CD4-positive, alpha-beta T cell treated with Interleukin-15 for 4 hours (primary cell): ENCODE measurements at regions not wholly inside any gene's neighbourhood (a gene's known extent, or its start where the extent isn't known, plus 50 kb on each side); places are given as distances from the start of the nearest gene placed in this dataset.

Source experiments
- DNase-seq: peaks from one replicate; pipeline ENCODE4 v3.0.0-alpha.2; 2020; ENCODE audit warnings: low spot score

GRCh38 chr2:143916781-143917180, 603.1 kb downstream of the ZEB2 start:
- DNase-seq, result no peak

DNA sequence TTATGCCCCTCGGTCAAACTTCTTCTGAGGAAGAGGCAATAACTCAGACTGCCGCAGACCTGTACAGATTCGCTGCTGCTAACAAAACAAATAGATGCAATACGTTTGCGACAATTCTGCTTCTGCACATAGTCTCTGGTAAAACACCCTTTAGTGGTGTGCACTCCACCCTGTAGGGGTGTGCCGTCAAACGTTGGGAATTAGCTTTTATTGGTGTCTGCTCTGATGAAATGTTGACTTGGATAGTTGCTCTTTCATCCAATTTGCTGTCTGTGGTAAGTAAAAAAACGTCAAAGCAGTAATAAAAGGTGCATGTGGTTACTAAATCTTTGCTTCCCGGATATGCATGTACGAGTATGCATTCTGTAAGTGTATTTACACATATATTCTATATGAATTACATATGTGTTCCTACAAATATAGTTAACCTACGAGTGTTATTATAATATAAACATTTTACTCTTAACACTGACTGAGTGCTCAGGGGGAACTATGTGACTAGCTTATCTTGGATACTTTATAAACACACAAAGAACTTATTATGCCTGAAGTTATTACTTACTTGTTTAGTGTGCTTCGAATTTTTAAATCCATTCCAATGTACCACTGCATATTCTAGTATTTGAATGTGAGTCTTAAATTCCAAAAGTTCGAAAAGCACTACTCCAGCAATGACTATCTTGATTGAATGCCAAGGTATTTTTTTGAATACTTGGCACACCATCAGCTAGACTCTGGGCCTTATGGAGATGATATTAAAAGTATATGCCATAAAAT, 610.2 kb downstream of the ZEB2 start:
- DNase-seq, result no peak

DNA sequence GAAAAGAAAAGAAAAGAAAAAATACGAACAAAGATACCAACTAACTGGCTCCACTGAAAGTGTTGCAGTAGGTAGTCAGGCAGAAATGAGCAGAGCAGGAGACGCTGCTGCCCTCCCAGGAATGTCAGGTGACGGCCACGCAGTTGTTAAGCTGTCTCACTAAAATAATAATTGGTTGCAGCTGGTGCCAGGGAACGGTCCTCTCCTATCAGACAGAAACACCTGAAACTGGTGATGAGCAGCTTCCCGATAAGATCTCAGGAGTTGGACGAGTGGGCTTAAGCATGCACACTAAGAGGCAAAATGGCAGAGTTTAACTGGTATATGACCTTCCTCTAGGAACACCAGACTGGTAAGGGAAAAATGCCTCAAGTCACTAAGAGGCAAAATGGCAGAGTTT, 611.1 kb downstream of the ZEB2 start:
- no peak for DNase-seq

DNA sequence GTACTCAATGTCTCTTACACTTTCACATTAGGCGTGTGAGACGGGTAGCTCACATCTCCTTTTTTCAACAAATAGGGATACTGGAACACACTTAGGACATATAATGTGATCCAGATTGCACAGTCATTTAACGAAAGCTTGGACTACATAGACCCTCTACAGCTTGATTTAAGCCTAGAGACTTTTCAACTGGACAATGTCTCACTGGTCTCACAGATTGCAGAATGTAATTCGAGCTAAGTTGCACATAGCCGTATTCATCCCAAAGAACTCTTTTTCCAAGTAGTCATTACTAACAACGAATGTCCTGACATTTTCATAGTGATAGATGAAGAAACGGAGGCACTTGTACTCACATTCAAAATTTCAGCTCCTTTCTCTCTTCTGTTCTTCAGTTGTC, 612.1 kb downstream of the ZEB2 start:
- no peak for DNase-seq

DNA sequence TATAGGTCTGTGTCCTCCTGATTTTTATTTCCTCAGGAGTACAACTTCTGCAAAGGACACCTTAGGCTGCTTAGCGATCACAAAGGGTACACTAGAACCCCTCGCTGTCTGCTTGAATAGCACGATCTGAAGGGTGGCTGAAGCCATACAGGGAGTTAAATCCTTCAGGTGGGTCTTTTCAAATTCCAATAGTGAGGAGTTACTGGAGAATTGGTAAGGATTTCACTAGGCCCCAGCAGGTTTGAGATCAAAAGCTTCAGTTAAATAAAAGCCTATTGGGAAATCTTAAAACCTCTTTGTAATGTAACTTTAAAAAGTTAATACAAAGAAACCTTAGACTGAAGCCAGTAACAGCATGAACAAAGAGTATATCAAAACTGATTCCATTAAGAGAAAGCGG, 613.1 kb downstream of the ZEB2 start:
- DNase-seq, result no peak

DNA sequence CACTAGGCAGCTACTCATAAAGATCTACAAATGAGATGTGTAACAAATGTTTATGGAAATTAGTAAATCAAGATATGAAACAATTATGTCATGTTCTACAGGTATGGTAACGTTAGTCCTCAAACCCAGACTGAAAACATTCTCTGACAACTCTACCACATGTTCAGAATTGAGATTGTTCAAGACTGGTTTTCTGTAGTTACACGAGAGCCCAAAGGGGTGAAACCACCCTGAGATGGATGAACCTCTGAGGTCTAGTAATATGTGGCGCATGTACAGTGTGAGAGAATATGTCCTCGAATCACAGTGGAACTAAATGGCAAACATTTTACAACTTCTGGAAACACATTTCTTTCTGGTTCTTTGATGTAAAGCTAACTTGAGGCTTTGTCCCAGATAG, 614.3 kb downstream of the ZEB2 start:
- DNase-seq, result no peak

- no peak for DNase-seq
Observed at GRCh38 chr2:143903172-143903856, 616.6 kb downstream of the ZEB2 start.

GRCh38 chr2:143901185-143901842, 618.6 kb downstream of the ZEB2 start:
- DNase-seq, result no peak

GRCh38 chr2:143899987-143900386, 619.9 kb downstream of the ZEB2 start:
- DNase-seq, result no peak

- DNase-seq, result no peak
Observed at GRCh38 chr2:143893371-143893770, 626.5 kb downstream of the ZEB2 start.

DNA sequence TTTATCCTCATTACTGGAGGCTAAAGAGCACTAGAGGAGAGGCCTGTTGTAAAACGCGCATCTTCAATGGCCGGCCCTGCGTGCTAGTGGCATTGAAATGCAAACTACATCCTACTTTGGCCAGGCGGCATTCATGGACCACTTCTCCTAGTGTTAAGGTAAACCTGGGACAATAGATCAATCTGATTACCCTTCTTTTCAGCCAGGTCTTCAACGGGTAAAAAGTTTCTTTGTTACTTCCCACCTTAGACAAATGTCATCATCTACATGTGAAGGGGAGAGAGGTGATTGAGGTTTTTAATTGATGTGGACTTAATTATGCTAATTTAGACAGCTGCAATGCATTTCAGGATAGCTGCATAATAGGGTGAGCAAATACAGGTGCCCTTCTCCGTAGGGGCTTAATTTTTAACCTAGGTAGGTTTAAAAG, 628.0 kb downstream of the ZEB2 start:
- no peak for DNase-seq

GRCh38 chr2:143890798-143891197, 629.1 kb downstream of the ZEB2 start:
- DNase-seq, result no peak

DNA sequence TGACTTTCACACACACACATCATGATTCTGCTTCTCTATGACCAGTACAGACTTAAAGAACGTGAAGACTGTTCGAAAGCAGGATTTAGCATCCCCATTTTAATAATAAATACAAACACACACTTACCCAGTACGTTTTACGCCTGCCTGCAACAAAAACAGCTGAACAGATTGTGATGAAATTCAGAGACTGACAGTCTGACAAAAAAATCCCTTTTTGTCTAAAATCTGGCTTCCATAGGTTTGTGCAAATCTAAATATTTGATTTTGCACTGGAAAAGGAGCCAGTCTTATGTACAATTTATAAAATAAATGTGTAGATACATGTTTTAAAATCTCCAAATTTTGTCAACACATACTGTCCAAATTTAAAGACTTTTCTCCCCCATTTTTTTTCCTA, 630.7 kb downstream of the ZEB2 start:
- DNase-seq, result no peak

DNA sequence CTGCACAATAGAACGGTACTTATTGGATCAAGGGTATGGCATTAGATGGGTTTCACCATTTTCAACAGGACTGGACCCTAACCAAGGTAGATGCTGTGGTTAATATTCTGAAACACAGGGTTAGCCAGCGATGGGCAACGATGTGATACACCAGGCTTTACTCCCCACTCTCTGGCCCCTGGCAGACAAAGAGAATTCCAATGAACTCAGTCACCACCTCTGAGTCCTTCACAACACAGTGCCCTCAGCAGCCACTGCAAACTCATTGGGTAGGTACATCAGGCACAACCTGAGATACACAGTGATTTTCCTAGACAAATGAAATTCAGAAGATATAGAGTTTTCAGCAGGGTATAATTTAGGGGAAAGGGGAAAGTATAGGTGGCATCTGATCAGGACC, 634.5 kb downstream of the ZEB2 start:
- no peak for DNase-seq

- DNase-seq, result no peak
Observed at GRCh38 chr2:143881246-143881645, 638.7 kb downstream of the ZEB2 start.

- DNase-seq, result no peak
Observed at GRCh38 chr2:143877876-143878530, 641.9 kb downstream of the ZEB2 start.

DNA sequence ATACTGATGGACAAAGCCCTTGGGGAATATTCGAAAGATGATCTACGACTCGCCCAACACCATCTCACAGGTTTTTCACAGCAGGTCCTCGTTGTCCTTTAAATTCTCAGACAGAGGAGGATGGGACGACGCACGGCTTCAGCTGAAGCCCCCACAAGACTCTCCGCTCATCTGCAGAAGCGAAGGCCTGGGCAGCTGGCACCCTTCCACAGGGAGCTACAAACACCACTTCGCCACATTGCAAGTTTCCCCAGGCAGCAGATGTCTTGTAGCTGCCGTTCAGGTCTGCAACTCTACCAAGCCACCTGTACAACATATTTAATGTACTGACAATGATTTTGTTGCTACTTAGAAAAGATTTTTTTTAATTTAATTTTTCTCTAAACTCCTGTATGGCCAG, 642.9 kb downstream of the ZEB2 start:
- no peak for DNase-seq

DNA sequence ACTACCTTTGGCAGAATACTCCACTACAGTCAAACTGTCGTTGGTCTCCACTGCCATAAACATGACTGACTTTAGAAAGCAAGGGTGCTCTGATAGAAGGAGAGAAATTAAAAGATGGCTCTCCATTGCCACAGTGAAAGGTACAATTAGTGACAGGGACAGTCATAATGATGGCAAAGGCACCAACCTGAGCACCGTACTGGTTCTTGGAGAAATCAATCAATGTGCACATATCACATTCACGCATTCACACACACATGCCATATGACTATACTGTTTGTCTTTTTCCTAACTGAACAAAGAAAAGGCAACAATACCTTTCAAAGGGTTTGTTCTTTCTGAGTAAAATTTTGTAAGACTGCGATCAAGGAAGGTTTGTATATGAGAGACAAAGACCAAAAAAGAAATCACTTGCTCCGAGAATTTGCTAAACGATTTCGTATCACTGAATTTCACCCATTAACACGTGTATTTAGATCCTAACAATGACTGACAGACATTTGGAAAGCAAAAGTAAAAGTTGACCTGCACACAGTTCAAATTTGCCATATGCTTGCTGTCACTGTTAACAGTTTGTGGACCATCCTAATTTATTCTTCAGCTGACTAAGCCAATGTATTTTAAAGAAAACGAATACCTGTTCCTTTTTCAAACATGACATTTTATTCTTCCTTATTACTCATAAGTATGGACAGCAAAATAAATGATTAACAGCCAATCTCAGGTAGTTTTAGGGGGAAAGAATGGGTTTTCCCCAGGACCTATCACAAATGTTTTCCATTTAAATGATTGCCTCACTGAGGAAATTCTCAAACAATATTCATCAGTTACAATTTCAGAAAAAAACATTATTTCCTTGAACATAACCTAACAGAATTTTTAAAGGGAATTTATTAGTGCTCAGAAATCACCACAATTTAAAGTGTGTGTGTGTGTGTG, 644.4 kb downstream of the ZEB2 start:
- DNase-seq, result no peak

DNA sequence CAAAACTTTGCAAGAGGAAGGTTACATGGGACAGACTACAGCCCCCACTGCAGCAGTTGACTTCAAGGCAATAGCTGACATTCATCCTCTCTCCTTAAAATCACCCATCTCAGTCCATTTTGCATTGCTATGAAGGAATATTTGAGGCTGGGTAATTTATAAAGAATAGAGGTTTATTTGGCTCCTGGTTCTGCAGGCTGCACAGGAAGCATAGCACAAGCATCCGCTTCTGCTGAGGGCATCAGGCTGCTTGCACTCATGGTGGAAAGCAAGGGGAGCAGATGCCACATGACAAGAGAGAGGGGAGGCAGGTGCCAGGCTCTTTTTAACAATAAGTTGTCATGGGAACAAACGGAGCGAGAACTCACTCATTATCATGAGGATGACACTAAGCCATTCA, 646.0 kb downstream of the ZEB2 start:
- no peak for DNase-seq

DNA sequence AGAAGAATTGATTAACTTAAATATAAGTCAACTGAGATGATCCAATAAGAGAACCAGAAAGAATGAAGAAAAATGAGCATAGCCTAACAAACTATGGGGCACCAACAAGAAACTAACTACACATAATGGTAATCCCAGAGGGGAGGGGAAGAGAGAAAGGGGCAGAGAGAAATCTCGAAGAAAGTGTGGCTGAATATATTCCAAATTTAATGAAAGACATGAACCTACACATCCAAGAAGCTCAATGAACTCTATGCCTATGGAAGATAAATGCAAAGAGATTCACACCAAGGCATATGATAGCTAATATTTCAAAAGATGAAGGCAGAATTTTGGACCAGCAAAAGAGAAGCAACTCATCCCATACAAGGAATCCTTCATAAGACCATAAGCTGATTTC, 649.2 kb downstream of the ZEB2 start:
- no peak for DNase-seq

- no peak for DNase-seq
Observed at GRCh38 chr2:143856978-143857377, 662.9 kb downstream of the ZEB2 start.

DNA sequence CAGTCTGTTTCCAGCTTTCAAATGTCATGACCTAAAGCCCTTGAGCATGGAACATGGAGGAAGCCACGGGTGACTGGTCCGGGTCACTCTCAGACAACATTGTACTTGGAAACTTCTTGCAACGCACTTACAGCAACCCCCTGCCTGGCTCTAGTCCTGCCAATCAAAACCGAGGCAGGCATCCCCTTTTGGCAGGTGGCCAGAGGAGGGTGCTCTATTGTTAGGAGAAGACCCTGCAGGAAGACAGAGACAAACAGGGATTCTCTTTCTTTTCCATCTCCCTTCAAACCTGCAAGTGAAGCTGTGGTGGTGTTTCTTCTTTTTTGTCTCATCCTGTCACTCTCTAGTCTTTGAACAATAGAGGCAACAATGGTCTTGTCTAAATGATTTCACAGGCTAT, 667.2 kb downstream of the ZEB2 start:
- no peak for DNase-seq
